CD8-positive, alpha-beta memory T cell (primary cell): ENCODE measurements at regions not wholly inside any gene's neighbourhood (a gene's known extent, or its start where the extent isn't known, plus 50 kb on each side); places are given as distances from the start of the nearest gene placed in this dataset.
A peak's percentile ranks its signal among the peaks of the same experiment; 100 is the strongest.

Source experiments
- CTCF ChIA-PET: fragments of 350-600 bp; sonication (Branson Sonifier 250); formaldehyde crosslinking; loops from one replicate; lab custom pipeline; 2021; ENCODE audit warnings: antibody characterized with exemption; lab: Charles Lee
- POLR2A ChIA-PET: fragments of 350-600 bp; sonication (Branson Sonifier 250); formaldehyde crosslinking; loops from one replicate; lab custom pipeline; 2021; ENCODE audit warnings: antibody characterized with exemption; lab: Charles Lee
- DNase-seq, 5 donors: peaks; one replicate each; pipeline versions ENCODE4 v3.0.0 to v3.0.0-alpha.2; 2020 to 2022; ENCODE audit warnings: mixed read lengths in 1 of 5
- H3K27ac ChIP-seq: one replicate; pipeline ENCODE4 v1.7.0; 2013; ENCODE audit warnings: low read depth, mild to moderate bottlenecking, low read length, moderate library complexity
- H3K27me3 ChIP-seq: 2 replicates; pipeline ENCODE4 v1.7.0; 2013; ENCODE audit warnings: low read length, mild to moderate bottlenecking; ENCODE audit not compliant: insufficient read depth, poor library complexity, severe bottlenecking
- H3K36me3 ChIP-seq: 2 replicates; pipeline ENCODE4 v1.7.0; 2013; ENCODE audit warnings: mild to moderate bottlenecking, low read length, moderate library complexity; ENCODE audit not compliant: insufficient read depth
- H3K4me1 ChIP-seq: 2 replicates; pipeline ENCODE4 v1.7.0; 2013; ENCODE audit warnings: mild to moderate bottlenecking, low read length, moderate library complexity; ENCODE audit not compliant: insufficient read depth
- H3K4me3 ChIP-seq: 2 replicates; pipeline ENCODE4 v1.7.0; 2013; ENCODE audit warnings: mild to moderate bottlenecking, low read length
- H3K9me3 ChIP-seq: 2 replicates; pipeline ENCODE4 v1.7.0; 2013; ENCODE audit warnings: mild to moderate bottlenecking, low read length
- H3K27ac Mint-ChIP-seq, 8 donors: one replicate each; pipeline ENCODE4 v1.8.0; 2020 to 2021; ENCODE audit warnings: mixed read lengths in 8 of 8, mild to moderate bottlenecking in 6 of 8, inconsistent platforms in 3 of 8, moderate library complexity in 3 of 8
- H3K27me3 Mint-ChIP-seq, 2 donors: one replicate each; pipeline ENCODE4 v1.8.0; 2020 to 2021; ENCODE audit warnings: mixed read lengths in 2 of 2, mild to moderate bottlenecking in 1 of 2, moderate library complexity in 1 of 2
- H3K36me3 Mint-ChIP-seq, 3 donors: one replicate each; pipeline ENCODE4 v1.8.0; 2020 to 2021; ENCODE audit warnings: mixed read lengths in 3 of 3, inconsistent platforms in 1 of 3, mild to moderate bottlenecking in 1 of 3
- H3K4me1 Mint-ChIP-seq, 3 donors: one replicate each; pipeline ENCODE4 v1.8.0; 2020 to 2021; ENCODE audit warnings: mixed read lengths in 3 of 3, inconsistent platforms in 1 of 3, mild to moderate bottlenecking in 1 of 3
- H3K4me3 Mint-ChIP-seq, 7 donors: one replicate each; pipeline ENCODE4 v1.8.0; 2020 to 2021; ENCODE audit warnings: mixed read lengths in 7 of 7, mild to moderate bottlenecking in 6 of 7, moderate library complexity in 4 of 7, inconsistent platforms in 2 of 7
- H3K9me3 Mint-ChIP-seq, 5 donors: one replicate each; pipeline ENCODE4 v1.8.0; 2020 to 2022; ENCODE audit warnings: mixed read lengths in 5 of 5, mild to moderate bottlenecking in 3 of 5, moderate library complexity in 2 of 5, inconsistent platforms in 1 of 5

DNA sequence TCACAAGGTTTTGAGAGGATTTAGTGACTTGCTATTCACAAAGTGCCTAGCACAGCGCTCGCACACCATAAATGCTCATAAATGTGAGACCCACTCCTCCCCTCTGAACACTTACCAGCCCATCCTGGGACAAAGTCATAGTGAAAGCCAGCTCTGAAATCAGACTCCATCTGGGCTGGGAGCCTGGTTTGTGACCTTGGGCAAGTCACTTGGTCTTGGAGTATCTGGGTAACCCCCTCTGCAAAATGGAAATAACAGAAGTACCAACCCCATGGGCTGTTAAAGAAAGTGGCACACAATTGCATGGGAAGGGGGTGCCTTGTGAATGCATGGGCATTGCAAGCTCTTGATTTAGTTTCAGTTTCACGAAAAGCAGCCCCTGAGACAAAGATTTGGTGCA lies 104.7 kb upstream of the CDH5 start:
- Histone ChIP-seq H3K4me1 (no peaks in the 10 kb centered on the region), H3K36me3 (no peaks in the 10 kb centered on the region), H3K27ac (no peak overlapping the region), H3K4me3 (no peak overlapping the region), H3K27me3 (peaks cover 1% of the 10 kb centered on the region), H3K9me3 (no peaks in the 10 kb centered on the region)
- Mint-ChIP-seq H3K27ac (no peak overlapping the region), H3K36me3 (no peaks in the 10 kb centered on the region), H3K4me1 (peaks cover 4 to 8% (median 6%) of the 10 kb centered on the region in 3 donors), H3K9me3 (no peaks in the 10 kb centered on the region), H3K4me3 (no peak overlapping the region), H3K27me3 (peaks cover 14 to 50% of the 10 kb centered on the region in 2 donors)
- ChIA-PET POLR2A (no interaction called here), CTCF (interaction anchor here (1.1 kb wide), 1 partner anchor 9 kb away, joined by 3 read pairs; no protein-coding TSS in a partner anchor)
- no peak for DNase-seq

DNA sequence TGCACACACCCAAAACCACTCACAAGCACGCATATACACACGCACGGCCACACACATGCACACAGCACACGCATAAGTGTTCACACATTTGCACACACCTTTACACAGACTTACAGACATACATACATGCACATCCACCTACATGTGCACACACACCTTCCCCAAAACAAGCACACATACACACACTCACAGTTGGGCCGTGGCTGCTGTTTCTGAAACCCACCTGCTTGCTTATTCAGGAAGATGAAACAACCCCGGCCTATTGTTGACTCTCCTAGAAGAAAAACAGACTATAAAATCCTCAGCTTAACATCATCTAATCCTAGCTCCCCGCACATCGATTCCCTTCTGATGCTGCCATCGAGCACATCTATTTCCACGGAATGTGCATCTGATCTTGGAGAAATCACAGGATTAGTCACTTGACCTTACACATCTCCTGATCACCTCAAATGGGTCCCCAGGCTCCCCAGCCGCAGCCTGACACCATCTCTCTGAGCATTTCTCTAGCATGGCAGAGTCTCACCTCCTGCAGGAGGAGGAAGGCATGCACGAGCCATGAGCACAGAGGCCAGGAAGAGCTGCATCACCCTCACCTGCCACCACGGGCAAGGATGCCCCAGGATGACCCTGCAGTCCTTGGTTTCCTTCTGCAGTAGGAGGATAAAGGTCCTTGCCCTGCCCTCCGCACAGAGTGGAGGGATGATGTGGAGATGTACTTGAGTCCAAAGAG lies 105.8 kb upstream of the CDH5 start:
- ChIA-PET POLR2A (no interaction called here), CTCF (no interaction called here)
- no peaks in the 10 kb centered on the region for H3K9me3 ChIP-seq
- no peaks in the 10 kb centered on the region for H3K36me3 ChIP-seq
- no peak overlapping the region for H3K4me3 ChIP-seq
- no peaks in the 10 kb centered on the region for H3K4me1 ChIP-seq
- Mint-ChIP-seq H3K36me3 (no peaks in the 10 kb centered on the region), H3K9me3 (no peaks in the 10 kb centered on the region), H3K27ac (peak overlapping the region in 1 of 8 donors; percentile 0), H3K4me3 (no peak overlapping the region), H3K27me3 (peaks cover 10 to 42% of the 10 kb centered on the region in 2 donors), H3K4me1 (no peaks in the 10 kb centered on the region)
- no peak for DNase-seq
- H3K27me3 ChIP-seq: no peaks in the 10 kb centered on the region
- no peak overlapping the region for H3K27ac ChIP-seq

DNA sequence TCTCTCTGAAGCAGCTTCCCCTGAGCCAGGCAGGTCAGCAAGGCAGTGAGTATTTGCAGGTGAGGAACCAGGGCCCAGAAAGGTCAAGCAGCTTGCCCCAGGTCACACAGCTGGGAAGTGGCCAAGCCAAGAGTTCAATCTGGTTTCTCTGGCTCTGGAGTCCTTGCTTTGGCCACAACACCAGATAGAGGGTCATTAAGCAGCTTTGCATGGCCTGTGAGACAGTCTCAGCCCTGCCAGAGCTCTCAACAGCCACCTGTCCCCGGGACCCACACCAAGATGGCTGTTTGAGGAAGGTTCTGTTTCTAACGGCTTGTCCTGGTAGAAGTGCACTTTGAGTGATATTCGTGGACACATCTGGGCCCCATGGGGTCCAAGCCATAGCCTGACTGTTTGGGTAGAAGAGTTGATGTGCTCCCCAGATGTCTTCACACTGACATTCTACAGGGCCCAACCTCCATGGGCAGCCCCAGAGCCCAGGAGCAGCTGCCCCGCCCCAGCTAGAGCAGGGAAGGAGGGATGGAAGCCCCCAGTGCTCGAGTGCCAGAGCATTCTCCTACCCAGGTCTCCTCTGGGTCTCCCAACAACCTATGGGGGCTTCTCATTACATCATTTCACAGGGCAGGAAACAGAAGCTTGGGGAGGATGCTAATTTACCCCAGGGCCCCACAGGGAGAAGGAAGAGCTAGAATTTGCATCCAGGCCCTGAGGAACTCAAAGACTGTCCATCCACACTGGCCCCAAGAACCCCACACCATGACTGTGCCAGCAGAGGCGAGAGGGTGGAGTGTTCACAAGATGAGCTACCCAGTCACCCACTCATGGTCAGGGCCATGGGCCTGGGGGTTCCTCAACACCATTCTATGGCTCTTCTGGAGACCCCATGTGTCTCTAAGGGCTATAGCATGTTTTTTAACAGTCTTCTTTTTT lies 107.3 kb upstream of the CDH5 start:
- Mint-ChIP-seq H3K9me3 (no peaks in the 10 kb centered on the region), H3K27ac (no peak overlapping the region), H3K4me3 (no peak overlapping the region), H3K36me3 (no peaks in the 10 kb centered on the region), H3K27me3 (peaks cover 9 to 30% of the 10 kb centered on the region in 2 donors), H3K4me1 (no peaks in the 10 kb centered on the region)
- Histone ChIP-seq H3K4me1 (no peaks in the 10 kb centered on the region), H3K36me3 (no peaks in the 10 kb centered on the region), H3K4me3 (no peak overlapping the region), H3K27ac (no peak overlapping the region), H3K9me3 (no peaks in the 10 kb centered on the region), H3K27me3 (no peaks in the 10 kb centered on the region)
- ChIA-PET POLR2A (no interaction called here), CTCF (no interaction called here)
- no peak for DNase-seq

DNA sequence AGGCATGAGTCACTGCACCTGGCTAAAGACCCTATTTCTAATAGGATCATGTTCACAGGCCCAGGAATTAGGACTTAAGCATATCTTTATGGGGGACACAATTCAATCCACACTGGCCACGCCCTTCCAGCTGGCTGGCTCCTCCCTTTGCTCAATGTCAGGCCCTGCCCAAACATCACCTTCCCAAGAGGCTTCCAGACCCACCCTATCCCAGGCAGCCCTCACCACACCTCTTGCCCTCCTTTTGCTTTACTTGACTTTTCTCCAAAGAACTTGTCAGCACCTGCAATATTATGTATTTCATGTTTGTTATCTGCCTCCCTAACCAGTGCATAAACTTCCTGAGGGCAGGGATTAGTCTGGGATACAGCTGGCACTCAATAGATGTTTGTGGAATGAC lies 109.6 kb upstream of the CDH5 start:
- H3K27ac Mint-ChIP-seq: no peak overlapping the region
- H3K36me3 Mint-ChIP-seq: no peaks in the 10 kb centered on the region
- H3K4me3 Mint-ChIP-seq: no peak overlapping the region
- no peak for DNase-seq
- ChIA-PET CTCF (no interaction called here), POLR2A (no interaction called here)
- Histone ChIP-seq H3K4me1 (no peaks in the 10 kb centered on the region), H3K27me3 (no peaks in the 10 kb centered on the region), H3K9me3 (no peaks in the 10 kb centered on the region), H3K36me3 (no peaks in the 10 kb centered on the region), H3K27ac (no peak overlapping the region), H3K4me3 (no peak overlapping the region)
- peaks cover 11 to 23% of the 10 kb centered on the region in 2 donors for H3K27me3 Mint-ChIP-seq
- no peaks in the 10 kb centered on the region for H3K9me3 Mint-ChIP-seq
- no peaks in the 10 kb centered on the region for H3K4me1 Mint-ChIP-seq

DNA sequence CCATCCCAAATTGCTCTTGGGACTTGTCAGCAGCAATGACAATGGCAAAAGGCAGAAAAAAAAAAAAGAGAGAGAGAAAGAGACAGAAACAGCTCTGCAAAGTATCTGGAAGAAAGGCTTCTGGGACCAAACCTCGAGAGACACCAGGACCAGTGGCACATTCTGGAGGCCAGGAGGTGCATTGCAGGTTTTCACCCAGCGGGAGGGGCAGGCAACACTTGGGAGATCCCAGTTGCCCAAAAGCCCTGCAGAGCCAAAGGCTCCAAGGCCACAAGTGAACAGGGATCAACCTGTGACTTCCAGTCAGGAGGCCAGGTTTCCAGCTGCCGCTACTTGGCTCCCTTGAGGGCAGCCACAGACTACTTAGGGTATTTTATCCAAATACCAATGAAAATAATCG lies 110.8 kb upstream of the CDH5 start:
- no peak for DNase-seq
- H3K4me3 Mint-ChIP-seq: no peak overlapping the region
- POLR2A ChIA-PET: no interaction called here
- H3K27ac Mint-ChIP-seq: no peak overlapping the region
- no peaks in the 10 kb centered on the region for H3K36me3 Mint-ChIP-seq
- H3K4me1 Mint-ChIP-seq: no peaks in the 10 kb centered on the region
- H3K27me3 Mint-ChIP-seq: peaks cover 8 to 23% of the 10 kb centered on the region in 2 donors
- CTCF ChIA-PET: no interaction called here
- Histone ChIP-seq H3K36me3 (no peaks in the 10 kb centered on the region), H3K9me3 (no peaks in the 10 kb centered on the region), H3K27ac (no peak overlapping the region), H3K27me3 (no peaks in the 10 kb centered on the region), H3K4me3 (no peak overlapping the region), H3K4me1 (no peaks in the 10 kb centered on the region)
- H3K9me3 Mint-ChIP-seq: no peaks in the 10 kb centered on the region

DNA sequence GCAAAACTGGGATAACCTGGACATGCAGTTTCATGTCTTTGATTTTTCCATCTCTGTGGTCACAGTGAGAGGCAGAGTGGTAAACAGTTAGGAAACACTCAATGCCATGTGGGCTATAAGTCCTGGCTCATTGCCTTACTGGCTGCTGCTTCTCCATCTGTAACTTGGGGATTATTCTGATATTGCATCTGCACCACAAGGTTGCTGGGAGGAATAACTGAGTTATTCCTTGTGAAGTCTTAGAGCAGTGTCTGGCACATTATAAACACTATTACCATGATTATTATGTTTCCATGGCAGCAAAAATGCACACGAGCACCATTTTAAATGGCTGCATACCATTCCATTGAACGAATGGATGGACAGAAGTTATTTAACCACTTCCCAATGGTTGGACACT lies 111.7 kb upstream of the CDH5 start:
- no peak overlapping the region for H3K27ac Mint-ChIP-seq
- H3K4me1 ChIP-seq: no peaks in the 10 kb centered on the region
- no peaks in the 10 kb centered on the region for H3K4me1 Mint-ChIP-seq
- no peaks in the 10 kb centered on the region for H3K36me3 Mint-ChIP-seq
- no peak overlapping the region for H3K4me3 ChIP-seq
- no peaks in the 10 kb centered on the region for H3K9me3 ChIP-seq
- no peak for DNase-seq
- ChIA-PET POLR2A (no interaction called here), CTCF (interaction anchor here (1.7 kb wide), 1 partner anchor 14 kb away, joined by 3 read pairs; no protein-coding TSS in a partner anchor)
- no peaks in the 10 kb centered on the region for H3K9me3 Mint-ChIP-seq
- peaks cover 8 to 21% of the 10 kb centered on the region in 2 donors for H3K27me3 Mint-ChIP-seq
- no peaks in the 10 kb centered on the region for H3K27me3 ChIP-seq
- H3K27ac ChIP-seq: no peak overlapping the region
- H3K4me3 Mint-ChIP-seq: no peak overlapping the region
- no peaks in the 10 kb centered on the region for H3K36me3 ChIP-seq

DNA sequence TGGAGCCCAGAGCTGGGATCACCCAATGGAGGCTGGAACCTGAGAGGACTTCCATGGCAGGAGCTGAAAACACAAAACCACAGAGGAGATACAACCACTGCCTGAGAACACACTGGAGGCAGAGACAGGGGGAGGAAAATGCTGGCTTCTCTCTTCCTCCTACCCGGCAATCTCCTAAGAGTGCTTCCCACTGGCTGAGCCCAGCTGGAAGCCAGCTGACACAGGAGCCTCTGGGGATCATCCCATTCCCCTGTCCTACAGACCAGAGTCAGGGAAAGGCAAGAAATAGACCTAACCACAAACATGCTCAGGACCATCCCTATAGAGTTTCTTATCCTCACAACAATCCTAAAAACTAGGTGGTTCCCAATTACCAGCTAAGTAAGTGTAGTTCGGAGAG lies 112.4 kb upstream of the CDH5 start:
- ChIA-PET POLR2A (no interaction called here), CTCF (interaction anchor here (1.7 kb wide), 1 partner anchor 15 kb away, joined by 3 read pairs; no protein-coding TSS in a partner anchor)
- Histone ChIP-seq H3K4me3 (no peak overlapping the region), H3K9me3 (no peaks in the 10 kb centered on the region), H3K27me3 (no peaks in the 10 kb centered on the region), H3K4me1 (no peaks in the 10 kb centered on the region), H3K36me3 (no peaks in the 10 kb centered on the region), H3K27ac (no peak overlapping the region)
- Mint-ChIP-seq H3K36me3 (no peaks in the 10 kb centered on the region), H3K27me3 (peaks cover 8 to 21% of the 10 kb centered on the region in 2 donors), H3K4me3 (no peak overlapping the region), H3K4me1 (no peaks in the 10 kb centered on the region), H3K9me3 (no peaks in the 10 kb centered on the region), H3K27ac (no peak overlapping the region)
- no peak for DNase-seq

DNA sequence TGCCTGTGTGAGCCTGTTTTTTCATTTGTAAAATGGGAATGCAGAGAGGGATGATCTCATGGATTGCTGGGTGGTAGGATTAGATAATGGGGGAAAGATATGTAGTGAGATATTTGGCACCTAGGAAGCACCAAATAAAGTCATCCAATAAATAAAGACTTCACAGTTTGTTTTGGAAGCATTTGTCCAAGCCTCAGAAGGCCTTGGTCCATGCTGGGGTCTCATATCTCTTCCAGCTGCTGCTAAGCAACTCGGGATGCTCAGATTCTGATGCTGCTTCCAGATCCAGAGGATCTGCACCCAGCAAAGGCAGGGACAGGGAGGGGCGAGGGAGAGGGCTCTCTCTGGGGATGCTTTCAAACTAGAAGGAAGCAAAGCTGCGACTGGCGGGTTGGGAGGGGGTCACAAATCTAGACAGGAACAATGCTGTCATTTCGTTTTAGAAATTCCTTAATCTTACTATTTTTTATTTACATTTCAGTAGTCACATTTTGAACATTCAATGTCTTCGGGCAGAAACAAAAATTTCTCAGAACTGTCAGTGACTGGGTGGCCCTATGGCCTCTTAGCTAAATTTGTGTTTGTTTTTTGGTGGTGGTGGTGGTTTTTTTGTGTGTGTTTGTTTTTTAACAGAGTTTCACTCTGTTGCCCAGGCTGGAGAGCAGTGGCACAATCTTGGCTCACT lies 114.9 kb upstream of the CDH5 start:
- H3K27ac ChIP-seq: no peak overlapping the region
- no peaks in the 10 kb centered on the region for H3K36me3 Mint-ChIP-seq
- no peaks in the 10 kb centered on the region for H3K4me1 ChIP-seq
- H3K9me3 ChIP-seq: no peaks in the 10 kb centered on the region
- H3K4me3 ChIP-seq: no peak overlapping the region
- no peaks in the 10 kb centered on the region for H3K9me3 Mint-ChIP-seq
- ChIA-PET CTCF (no interaction called here), POLR2A (no interaction called here)
- peaks cover 6 to 14% of the 10 kb centered on the region in 2 donors for H3K27me3 Mint-ChIP-seq
- H3K4me1 Mint-ChIP-seq: no peaks in the 10 kb centered on the region
- no peak overlapping the region for H3K27ac Mint-ChIP-seq
- H3K36me3 ChIP-seq: no peaks in the 10 kb centered on the region
- H3K4me3 Mint-ChIP-seq: no peak overlapping the region
- no peak for DNase-seq
- H3K27me3 ChIP-seq: no peaks in the 10 kb centered on the region
